DOHH2 (cell line): ENCODE measurements at regions not wholly inside any gene's neighbourhood (a gene's known extent, or its start where the extent isn't known, plus 50 kb on each side); places are given as distances from the start of the nearest gene placed in this dataset.

Source experiments
- H3F3A ChIP-seq: fragments of 200-600 bp; sonication (generic), shearing (Covaris generic); 2 replicates; pipeline ENCODE4 v1.6.0; 2016; ENCODE audit warnings: antibody characterized with exemption, mild to moderate bottlenecking; ENCODE audit not compliant: control insufficient read depth, insufficient read depth
- H3K27ac ChIP-seq: fragments of 200-600 bp; sonication (generic); 2 replicates; pipeline ENCODE4 v1.5.1; 2014; ENCODE audit warnings: low read depth, mild to moderate bottlenecking, low read length, moderate library complexity
- H3K27me3 ChIP-seq: fragments of 200-600 bp; sonication (generic); 2 replicates; pipeline ENCODE4 v1.6.1; 2014; ENCODE audit warnings: mild to moderate bottlenecking, low read length, mixed read lengths; ENCODE audit not compliant: control insufficient read depth
- H3K36me3 ChIP-seq: fragments of 200-600 bp; sonication (generic); 2 replicates; pipeline ENCODE4 v1.6.1; 2014; ENCODE audit warnings: mild to moderate bottlenecking, low read length, moderate library complexity, mixed read lengths; ENCODE audit not compliant: control insufficient read depth
- H3K4me1 ChIP-seq: fragments of 200-600 bp; sonication (generic); 2 replicates; pipeline ENCODE4 v1.6.1; 2014; ENCODE audit warnings: mild to moderate bottlenecking, low read length, mixed read lengths; ENCODE audit not compliant: control insufficient read depth
- H3K4me2 ChIP-seq: fragments of 200-600 bp; sonication (generic); 2 replicates; pipeline ENCODE4 v1.6.0; 2014; ENCODE audit warnings: mild to moderate bottlenecking, low read length, moderate library complexity
- H3K4me3 ChIP-seq: fragments of 200-600 bp; sonication (generic); 2 replicates; pipeline ENCODE4 v1.5.1; 2014; ENCODE audit warnings: mild to moderate bottlenecking, low read length, mixed read lengths
- H3K79me2 ChIP-seq: fragments of 200-600 bp; sonication (generic); 2 replicates; pipeline ENCODE4 v1.6.1; 2014; ENCODE audit warnings: mild to moderate bottlenecking, low read length, mixed read lengths; ENCODE audit not compliant: control insufficient read depth
- H3K9me2 ChIP-seq: fragments of 200-600 bp; sonication (generic); replicated peaks from 2 replicates; pipeline ENCODE4 v1.6.1; 2014; ENCODE audit warnings: mild to moderate bottlenecking, low read length, mixed read lengths; ENCODE audit not compliant: control insufficient read depth
- H3K9me3 ChIP-seq: fragments of 200-600 bp; sonication (generic); 2 replicates; pipeline ENCODE4 v1.6.1; 2014; ENCODE audit warnings: antibody characterized with exemption, low read length, mixed read lengths; ENCODE audit not compliant: control insufficient read depth, insufficient read depth
- H4K20me1 ChIP-seq: fragments of 200-600 bp; sonication (generic); 2 replicates; pipeline ENCODE4 v1.6.0; 2014; ENCODE audit warnings: low read depth, mild to moderate bottlenecking, antibody characterized with exemption, low read length, moderate library complexity; ENCODE audit not compliant: control insufficient read depth, insufficient read depth
- EZH2phosphoT487 ChIP-seq: fragments of 200-600 bp; sonication (generic); IDR thresholded peaks from 2 replicates; pipeline ENCODE4 v1.6.1; 2017; ENCODE audit warnings: borderline replicate concordance, mild to moderate bottlenecking, antibody characterized with exemption, low read length, moderate library complexity, mixed read lengths
- TF ChIP-seq, protein P1 (sequence below): fragments of 200-600 bp; sonication (generic); IDR thresholded peaks from one replicate; pipeline ENCODE4 v1.5.1; 2014; ENCODE audit warnings: antibody characterized with exemption, mild to moderate bottlenecking, low read depth, low read length; ENCODE audit not compliant: poor library complexity, severe bottlenecking

- no peak overlapping the region for H3K4me3 ChIP-seq
- H3K27ac ChIP-seq: no peak overlapping the region
- H3F3A ChIP-seq: no peaks in the 10 kb centered on the region; the same call in 1 of the 2 replicates
- H3K9me2 ChIP-seq: no peaks in the 10 kb centered on the region
- no peak overlapping the region for H3K4me2 ChIP-seq
- no peak for TF ChIP-seq EZH2phosphoT487
- TF ChIP-seq, protein P1, sequence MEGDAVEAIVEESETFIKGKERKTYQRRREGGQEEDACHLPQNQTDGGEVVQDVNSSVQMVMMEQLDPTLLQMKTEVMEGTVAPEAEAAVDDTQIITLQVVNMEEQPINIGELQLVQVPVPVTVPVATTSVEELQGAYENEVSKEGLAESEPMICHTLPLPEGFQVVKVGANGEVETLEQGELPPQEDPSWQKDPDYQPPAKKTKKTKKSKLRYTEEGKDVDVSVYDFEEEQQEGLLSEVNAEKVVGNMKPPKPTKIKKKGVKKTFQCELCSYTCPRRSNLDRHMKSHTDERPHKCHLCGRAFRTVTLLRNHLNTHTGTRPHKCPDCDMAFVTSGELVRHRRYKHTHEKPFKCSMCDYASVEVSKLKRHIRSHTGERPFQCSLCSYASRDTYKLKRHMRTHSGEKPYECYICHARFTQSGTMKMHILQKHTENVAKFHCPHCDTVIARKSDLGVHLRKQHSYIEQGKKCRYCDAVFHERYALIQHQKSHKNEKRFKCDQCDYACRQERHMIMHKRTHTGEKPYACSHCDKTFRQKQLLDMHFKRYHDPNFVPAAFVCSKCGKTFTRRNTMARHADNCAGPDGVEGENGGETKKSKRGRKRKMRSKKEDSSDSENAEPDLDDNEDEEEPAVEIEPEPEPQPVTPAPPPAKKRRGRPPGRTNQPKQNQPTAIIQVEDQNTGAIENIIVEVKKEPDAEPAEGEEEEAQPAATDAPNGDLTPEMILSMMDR: no peak
- H3K4me1 ChIP-seq: no peaks in the 10 kb centered on the region
- H3K27me3 ChIP-seq: peaks cover 7% of the 10 kb centered on the region; the same call in 1 of the 2 replicates
- H3K79me2 ChIP-seq: no peaks in the 10 kb centered on the region
- no peaks in the 10 kb centered on the region for H4K20me1 ChIP-seq
- no peaks in the 10 kb centered on the region for H3K36me3 ChIP-seq
- no peaks in the 10 kb centered on the region for H3K9me3 ChIP-seq
Measured at GRCh38 chr10:29738341-29738740, 103.6 kb upstream of the SVIL start.

DNA sequence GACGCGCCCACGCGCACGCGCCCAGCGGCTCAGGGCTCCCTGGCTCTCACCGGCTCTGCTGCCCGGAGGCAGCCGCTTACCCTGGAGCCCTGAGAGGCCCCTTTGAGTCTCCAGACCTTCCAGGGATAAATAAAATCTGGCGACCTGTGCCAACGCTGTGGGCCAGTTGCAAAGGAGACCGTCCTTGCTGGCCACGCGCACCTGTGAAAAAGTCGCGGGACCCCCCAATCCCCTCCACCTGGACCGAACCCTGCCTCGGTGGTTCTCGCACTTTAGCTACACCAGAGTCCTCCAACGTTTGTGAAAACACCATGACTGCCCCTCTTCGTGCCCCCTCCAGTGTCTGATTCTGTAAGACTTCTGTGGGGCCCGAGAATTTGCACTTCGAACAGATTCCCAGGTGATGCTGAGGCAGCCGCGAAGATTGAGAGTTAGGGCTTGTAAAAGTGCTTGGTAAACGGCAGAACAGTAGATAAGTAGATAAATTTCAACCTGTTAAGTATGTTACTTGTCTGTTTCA, 102.4 kb upstream of the SVIL start:
- Histone ChIP-seq H3K36me3 (no peaks in the 10 kb centered on the region), H3K27me3 (peaks cover 7% of the 10 kb centered on the region; the same call in 1 of the 2 replicates), H3K4me3 (no peak overlapping the region), H3F3A (no peaks in the 10 kb centered on the region; the same call in 1 of the 2 replicates), H3K4me1 (no peaks in the 10 kb centered on the region), H3K9me3 (no peaks in the 10 kb centered on the region), H3K27ac (no peak overlapping the region), H3K9me2 (no peaks in the 10 kb centered on the region), H3K4me2 (no peak overlapping the region), H3K79me2 (no peaks in the 10 kb centered on the region), H4K20me1 (no peaks in the 10 kb centered on the region)
- TF ChIP-seq, protein P1: no peak
- TF ChIP-seq EZH2phosphoT487: no peak

DNA sequence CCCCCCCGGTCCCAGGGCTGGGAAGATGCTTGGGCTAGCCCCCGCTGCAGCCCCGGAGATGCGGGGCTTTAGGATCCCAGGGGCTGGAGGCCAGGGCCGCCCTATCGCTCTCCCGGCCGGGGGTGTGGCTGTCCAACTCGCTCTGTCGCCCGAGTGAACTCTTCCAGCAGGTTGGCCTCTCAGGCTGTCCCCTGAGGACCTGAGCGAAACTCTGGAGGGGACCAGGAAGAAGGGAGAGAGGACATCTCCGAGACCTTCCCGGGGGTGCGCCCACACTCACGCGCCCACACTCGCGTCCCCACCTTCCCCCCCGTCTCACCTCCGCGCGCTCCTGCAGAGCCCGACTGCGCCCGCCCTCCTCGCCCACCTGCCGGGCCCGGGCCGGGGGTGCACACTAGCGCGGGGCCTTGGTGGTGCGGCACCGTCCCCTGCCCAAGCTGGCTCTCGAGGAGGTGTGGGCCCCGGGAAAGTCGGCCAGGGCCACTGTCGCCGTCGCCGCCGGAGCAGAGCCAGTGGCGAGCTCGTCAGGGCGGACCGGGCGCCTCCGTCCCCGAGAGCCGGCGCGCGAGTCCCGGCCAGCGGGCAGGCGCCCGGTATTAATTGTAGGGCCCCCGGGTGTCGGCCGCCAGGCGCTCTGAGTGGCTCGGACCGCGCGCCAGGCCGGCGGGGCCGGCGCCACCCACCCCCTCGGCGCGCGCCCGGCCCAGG, 101.7 kb upstream of the SVIL start:
- peak overlapping the region; percentile 66; the same call in 1 of the 2 replicates for H3K4me3 ChIP-seq
- no peaks in the 10 kb centered on the region for H3K9me3 ChIP-seq
- H3K4me1 ChIP-seq: no peaks in the 10 kb centered on the region
- peak overlapping the region; percentile 56 for H3K4me2 ChIP-seq
- no peaks in the 10 kb centered on the region for H4K20me1 ChIP-seq
- H3K27me3 ChIP-seq: peaks cover 7% of the 10 kb centered on the region; the same call in 1 of the 2 replicates
- no peaks in the 10 kb centered on the region for H3K79me2 ChIP-seq
- H3K9me2 ChIP-seq: no peaks in the 10 kb centered on the region
- H3K36me3 ChIP-seq: no peaks in the 10 kb centered on the region
- no peak overlapping the region for H3K27ac ChIP-seq
- no peaks in the 10 kb centered on the region; the same call in 1 of the 2 replicates for H3F3A ChIP-seq
- TF ChIP-seq EZH2phosphoT487: no peak
- TF ChIP-seq, protein P1: no peak
